GM21390 (cell line): ENCODE measurements at regions not wholly inside any gene's neighbourhood (a gene's known extent, or its start where the extent isn't known, plus 50 kb on each side); places are given as distances from the start of the nearest gene placed in this dataset.
A peak's percentile ranks its signal among the peaks of the same experiment; 100 is the strongest.
"Not testable (repeated sequence)": the region's sequence is repeated elsewhere in the genome, so short reads cannot be mapped to it uniquely, and the experiment has no call there.

ENCODE experiments used
- ATAC-seq: cut with Tn5 transposase; IDR thresholded peaks from one replicate; pipeline ENCODE4 v1.9.1; 2021; ENCODE audit not compliant: unreplicated experiment

DNA sequence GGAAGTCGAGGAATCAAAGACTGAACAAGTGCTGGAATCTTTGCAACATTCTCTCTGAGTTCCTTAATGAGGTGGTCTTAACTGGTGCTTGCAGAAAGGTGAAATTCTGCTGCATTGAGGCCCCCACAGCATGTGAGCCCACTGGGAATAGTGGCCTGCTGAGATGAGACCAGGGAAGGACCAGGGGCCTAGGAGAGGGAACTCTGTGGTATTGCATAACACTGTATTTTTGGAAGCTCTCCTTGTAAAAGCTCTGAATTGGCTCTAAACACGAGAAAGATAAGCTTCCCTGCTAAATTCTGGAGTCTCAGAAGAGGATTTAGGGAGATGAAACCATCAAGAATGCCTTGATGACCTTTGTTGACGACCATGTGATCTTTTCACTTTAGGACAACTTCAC, 100.4 kb upstream of the TSC22D1 start:
- no peak for ATAC-seq

DNA sequence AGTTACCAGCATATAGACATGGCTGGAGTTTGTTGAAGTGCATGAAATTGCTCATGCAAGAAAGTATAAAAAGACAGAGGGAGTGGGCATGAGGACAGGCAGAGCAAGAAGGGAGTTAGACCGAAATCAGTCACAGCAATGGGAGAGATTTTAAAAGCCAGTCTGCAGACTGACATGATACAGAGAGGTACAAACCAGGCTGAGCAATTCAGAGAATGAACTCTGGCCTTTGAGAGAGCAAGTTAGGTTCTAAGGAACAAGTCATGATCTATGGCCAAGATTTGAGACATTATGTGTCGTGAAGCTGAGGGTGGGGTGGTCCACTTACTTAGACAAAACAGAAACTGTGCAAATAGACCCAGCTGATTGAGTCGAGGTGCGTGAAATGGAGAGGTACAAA, 93.4 kb upstream of the TSC22D1 start:
- ATAC-seq, result no peak

DNA sequence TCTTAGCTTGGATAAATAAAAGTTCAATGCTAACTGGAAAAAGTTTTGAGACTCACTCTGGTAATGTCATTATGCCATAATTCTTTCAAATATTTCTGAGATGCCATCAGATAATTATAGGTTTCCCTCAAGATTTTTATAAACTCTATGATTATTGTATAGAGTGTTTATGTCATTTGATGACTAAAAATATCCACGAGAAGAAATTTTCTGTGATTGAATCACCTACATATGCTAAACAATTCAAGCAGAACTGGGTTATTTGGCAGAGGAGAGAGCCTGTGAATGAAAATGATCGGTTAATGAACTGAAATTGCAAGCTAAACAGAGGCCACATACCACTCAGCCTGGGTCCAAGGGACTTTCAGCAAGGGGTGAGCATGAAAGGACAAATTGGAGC, 92.6 kb upstream of the TSC22D1 start:
- ATAC-seq, result no peak

DNA sequence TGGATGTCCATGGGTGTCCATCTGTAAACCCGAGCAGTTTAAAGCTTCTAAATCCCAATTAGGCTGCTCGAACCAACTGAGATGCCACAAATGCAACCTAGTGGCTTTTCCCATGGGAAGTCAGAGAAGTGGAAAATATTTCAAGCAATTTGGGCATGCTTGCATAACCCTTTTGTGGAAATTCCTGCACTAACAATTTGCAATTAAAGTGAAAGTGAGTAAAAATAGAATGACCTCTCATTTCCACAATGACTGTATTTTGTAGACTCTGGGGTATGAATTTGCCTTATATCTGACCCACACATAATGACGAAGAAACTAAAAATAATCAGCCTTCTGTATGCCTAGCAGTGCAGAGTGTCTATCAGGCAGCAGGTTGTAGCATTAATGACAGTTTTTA, 91.8 kb upstream of the TSC22D1 start:
- peak; percentile 72 for ATAC-seq

DNA sequence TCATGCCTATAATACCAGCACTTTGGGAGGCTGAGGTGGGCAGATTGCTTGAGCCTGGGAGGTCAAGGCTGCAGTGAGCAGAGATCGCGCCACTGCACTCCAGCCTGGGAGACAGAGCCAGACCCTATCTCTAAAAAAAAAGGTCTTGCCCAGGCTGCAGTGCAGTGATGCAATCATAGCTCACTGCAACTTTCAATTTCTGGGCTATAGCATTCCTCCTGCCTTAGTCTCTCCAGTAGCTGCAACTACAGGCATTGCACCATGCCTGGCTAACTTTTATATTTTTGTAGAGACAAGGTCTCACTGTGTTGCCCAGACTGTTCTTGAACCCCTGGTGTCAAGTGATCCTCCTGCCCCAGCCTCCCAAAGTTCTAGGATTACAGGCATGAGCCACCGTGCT, 90.4 kb upstream of the TSC22D1 start:
- not testable (repeated sequence) for ATAC-seq

DNA sequence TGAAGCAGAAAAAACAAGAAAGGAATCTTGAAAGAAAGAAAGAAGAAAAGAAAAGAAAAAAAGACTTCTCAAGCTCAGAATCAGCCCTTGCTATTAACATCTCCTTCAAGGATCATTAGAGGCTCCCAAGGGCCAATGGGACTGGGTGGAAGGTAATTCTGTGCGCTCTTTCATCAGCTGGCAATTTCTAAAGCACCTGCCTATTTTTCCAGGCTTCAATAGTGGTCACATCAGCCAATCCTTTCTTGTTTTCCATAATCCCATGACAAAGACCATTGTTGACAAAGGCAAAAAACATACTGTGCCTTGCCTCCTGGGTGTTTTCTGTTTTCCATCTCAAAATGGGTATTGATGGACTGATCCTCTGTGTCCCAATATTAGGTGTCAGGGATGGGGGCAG, 88.2 kb upstream of the TSC22D1 start:
- no peak for ATAC-seq

DNA sequence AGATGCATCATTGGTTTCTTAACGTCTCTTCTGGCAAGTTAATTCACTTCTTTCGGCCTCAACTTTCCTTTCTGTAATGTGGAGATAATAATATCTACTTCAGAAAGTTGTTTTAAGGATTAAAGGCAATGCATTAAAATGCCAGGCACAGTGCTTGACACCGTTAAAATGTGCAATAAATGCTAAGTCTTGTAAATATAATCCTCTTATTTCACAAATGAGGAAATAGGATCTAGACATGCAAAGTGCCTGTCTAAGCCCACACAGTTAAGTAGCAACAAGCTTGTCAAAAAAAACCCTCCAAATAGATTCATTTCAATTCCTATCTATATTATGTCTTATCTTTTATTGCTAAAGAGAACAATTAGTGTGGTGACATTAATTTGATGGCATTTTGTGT, 86.4 kb upstream of the TSC22D1 start:
- ATAC-seq, result no peak

DNA sequence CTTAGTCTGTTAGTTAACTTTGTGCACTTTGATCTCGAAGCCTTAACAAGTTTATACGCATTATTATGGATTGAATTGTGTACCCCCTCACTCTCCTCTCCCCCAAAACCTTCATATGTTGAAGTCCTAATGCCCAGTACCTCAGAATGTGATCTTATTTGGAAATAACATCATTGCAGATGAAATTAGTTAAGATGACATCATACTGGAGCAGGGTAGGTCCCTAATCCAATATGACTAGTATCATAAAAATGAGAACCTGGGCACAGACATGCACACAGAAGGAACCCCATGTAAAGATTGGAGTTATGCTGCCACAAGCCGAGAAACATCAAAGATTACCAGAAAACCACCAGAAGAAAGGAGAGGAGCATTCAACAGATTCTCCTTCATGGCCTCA, 85.8 kb upstream of the TSC22D1 start:
- ATAC-seq, result no peak

DNA sequence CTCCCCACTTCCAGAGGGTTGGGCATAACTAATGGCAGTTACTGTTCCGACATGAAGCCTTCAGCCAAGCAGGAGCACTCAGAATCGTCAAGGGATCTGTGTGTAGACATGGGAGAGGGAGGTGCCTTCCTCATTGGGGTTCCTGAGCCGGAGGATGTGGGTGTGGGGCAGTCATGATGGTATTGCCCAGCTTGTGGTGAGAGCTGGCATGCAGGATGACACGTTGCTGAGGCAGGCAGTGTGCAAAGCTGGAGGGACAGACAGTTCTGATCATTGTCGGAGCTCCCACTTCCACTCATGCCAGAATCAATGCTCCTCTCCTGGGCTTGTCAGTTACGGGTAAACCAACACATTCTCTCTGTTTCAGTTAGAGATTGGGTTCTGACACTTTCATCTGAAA, 83.9 kb upstream of the TSC22D1 start:
- ATAC-seq, result no peak

DNA sequence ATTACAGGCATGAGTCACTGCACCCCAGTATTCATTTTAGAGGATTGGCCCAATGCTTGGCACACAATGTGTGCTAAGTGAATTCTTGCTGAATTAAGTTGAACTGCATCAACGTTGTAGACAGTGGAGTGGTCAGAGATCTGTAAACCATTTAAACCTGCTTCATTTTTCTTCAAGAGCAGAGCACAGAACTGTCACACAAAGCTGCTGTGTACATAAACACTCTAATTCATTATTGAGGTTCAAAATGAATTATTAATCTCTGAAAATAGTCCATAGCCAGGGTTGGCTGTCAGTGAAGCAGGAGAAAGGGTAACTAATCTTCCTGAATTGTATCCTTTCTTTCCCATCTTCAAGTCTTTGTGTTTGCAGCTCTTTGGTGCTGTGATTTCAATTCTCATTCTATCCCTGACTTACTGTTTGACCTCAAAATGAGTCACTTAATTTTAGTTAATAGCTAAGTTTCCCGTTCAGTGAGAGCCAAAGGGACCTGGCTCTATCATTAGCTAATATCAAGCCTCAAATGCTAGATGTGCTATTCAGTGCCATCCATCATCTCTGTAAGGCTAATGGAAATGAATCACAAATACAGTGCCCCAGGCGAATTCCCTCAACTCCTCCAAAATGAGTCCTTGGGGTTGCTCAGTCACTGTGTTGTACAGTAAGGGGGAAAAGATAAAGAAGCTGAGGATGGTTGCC, 77.0 kb upstream of the TSC22D1 start:
- no peak for ATAC-seq

DNA sequence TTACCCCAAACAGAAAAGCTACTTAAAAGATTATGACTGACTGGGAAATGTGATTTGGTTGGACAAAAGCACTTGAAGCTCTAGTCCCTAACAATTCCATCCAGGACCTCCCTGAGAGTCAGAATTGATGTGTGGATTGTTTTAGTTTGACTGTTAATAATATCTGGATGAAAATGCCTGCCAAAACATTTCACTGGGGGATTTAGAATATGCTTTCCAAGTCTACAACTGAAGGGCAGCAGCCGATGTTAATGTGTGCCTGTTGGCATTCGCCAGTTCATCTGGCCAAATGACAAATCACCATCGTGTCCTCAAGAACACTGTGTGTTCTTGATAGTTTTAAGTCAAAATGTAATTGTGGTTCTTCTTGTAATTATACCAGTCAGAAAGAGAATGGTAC, 76.0 kb upstream of the TSC22D1 start:
- ATAC-seq, result no peak

DNA sequence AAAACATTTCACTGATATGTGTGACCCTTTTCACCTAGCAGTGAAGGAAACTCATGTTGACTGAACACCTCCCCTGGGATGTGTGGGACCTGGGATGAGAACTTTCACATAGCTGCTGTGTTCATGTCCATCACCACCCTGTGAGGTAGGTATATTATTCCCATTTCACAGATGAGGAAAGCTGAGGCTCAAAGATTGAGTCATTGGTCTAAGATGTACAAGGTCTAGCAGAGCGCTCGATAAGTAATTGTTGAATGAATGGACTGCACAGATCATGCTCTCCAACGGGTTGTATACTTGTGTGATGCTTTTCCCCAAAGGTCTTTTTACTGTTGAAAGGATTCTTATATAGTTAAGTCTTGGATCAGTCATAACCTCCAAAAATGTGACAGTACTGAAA, 75.6 kb upstream of the TSC22D1 start:
- no peak for ATAC-seq

DNA sequence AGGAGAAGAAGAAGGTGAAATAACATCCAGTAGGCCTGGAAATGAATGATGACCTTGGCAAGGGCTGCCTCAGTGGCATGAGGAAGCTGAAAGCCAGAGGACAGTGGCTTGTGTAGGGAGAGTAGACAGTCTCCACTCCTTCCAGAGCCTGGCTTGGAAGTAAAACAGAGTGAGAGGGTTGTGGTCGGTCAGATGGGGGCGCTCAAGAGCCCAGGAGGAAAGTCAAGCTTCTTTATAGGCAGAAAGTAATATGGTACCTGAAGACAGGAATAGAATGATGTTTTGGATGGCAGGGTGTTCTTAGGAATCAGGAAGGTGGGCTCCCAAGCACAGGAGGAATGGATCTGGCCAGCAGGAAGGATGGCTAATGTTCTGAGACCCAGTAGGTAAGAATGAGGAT, 75.1 kb upstream of the TSC22D1 start:
- no peak for ATAC-seq

DNA sequence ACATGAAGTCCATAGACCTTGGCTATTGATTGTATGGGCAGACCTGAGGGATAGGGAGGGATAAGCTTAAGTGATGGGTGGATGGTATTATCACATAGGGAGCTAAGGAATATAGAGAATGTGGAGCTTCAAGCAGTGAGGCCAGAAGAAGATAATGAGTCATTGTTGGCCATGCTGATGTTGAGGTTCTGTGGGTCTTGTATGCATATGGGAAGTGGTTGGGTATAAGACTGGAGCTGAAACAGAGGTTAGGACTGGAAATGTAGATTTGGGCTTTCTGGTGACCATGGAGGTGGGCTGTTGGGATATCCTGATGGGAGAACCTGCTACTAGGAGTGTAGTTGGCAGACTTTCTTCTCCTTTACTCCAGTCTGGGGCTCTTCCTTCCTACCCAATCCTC, 73.7 kb upstream of the TSC22D1 start:
- ATAC-seq, result no peak

DNA sequence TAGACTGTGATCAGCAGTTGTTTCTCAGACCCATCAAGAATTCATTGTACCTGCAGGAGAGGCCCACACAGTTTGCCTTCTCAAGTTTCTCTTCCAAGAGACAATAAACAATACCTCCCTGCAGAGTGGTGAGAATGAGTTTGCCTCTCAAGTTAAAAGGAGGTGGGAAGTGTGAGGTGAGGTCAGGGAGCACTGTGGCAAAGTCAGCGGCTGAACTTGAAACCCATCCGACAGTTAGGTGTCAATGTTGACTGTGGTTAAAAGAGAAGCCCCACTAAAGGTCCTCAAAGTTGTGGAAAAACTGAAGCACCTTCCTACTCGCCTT, 72.9 kb upstream of the TSC22D1 start:
- no peak for ATAC-seq

DNA sequence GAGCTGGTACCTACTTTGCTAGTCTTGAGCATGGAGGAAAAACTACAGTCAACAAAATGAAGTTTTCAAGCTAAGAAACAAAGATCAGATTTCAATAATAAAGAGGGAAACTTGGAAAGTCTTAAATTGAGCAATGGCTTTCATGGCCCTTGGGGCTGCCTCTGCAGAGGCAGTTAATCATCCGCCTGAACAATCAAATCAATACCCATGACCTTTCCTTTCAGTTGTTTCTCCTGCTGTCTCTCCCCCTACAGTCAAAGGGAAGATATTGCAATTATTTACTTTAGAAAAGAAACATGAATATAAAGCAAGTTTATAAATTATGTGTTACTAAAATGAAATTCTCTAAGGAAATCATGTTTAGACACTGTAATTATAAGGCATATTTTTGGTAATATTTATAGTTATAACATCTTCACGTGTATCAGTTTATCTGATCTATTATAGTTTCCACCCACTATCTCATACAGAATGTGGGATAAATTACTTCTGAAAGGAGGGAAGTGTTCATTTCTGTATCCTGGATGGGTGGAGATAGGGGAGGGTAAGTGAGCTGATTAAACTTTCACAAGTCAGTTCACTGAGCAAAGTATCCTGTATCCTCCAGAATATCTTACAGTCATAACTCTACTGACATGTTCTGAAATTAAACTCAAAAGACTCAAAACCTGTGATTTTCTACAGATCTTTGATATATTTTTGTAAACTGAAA, 72.4 kb upstream of the TSC22D1 start:
- no peak for ATAC-seq

DNA sequence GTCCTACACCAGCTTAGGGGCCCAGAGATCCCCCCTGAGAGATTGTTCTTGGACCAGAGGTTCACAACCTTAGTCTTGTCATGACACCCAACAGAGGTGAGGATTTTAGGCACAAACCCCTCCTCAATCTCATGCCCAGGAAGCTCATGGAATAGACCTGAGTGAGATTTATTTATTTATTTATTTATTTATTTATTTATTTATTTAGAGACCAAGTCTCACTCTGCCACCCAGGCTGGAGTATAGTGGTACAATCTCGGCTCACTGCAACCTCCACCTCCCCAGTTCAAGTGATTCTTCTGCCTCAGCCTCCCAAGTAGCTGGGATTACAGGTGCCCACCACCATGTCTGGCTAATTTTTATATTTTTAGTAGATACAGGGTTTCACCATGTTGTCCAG, 71.4 kb upstream of the TSC22D1 start:
- not testable (repeated sequence) for ATAC-seq

DNA sequence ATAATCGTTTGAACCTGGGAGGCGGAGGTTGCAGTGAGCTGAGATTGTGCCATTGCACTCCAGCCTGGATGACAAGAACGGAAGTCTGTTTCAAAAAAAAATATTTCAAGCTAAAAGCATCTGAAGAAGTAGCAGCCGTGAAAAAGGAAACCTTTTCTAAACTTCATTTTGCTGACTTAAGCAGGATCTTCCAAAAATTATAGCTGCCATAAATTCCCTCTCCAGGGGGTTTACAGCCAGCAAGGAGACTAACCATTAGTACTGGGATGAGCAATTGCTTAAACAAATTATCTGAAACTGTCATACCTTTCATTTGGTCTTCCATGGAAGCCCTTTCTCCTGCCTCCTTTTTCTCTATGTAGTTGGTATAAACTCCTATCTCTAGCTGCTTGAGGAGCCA, 69.9 kb upstream of the TSC22D1 start:
- ATAC-seq, result no peak

DNA sequence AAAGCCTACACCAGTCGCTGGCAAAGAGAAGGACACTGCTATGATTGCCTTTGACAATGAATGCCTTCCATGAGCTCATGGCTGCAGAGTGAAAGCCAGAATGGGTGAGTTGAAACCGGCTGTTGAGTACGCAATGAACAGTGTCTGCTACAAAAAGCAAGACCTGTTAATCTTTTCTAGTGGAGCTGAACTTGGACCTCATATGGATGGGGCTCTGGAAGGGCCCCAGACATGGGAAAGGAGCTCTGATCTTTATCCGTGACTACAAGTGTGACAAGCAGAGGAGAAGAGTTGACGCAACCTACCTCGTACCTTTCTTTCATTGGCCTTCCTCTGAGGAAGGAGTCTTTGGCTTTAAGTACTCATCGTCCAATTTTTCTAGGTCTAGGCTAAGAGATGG, 67.1 kb upstream of the TSC22D1 start:
- no peak for ATAC-seq

DNA sequence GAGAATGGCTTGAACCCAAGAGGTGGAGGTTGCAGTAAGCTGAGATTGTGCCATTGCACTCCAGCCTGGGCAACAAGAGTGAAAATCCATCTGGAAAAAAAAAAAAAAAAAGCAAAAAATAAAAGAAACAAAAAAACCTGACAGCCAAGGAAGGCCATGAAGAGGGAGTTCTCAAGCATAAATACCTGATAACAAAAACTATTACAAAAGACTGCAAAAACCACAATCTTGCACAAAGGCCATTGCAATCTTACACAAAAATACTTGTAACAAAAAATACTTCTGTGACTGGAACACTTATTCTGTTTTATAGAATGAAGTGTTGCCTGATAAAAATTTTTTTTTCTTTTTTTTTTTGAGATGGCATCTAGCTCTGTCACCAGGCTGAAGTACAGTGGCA, 61.5 kb upstream of the TSC22D1 start:
- no peak for ATAC-seq

DNA sequence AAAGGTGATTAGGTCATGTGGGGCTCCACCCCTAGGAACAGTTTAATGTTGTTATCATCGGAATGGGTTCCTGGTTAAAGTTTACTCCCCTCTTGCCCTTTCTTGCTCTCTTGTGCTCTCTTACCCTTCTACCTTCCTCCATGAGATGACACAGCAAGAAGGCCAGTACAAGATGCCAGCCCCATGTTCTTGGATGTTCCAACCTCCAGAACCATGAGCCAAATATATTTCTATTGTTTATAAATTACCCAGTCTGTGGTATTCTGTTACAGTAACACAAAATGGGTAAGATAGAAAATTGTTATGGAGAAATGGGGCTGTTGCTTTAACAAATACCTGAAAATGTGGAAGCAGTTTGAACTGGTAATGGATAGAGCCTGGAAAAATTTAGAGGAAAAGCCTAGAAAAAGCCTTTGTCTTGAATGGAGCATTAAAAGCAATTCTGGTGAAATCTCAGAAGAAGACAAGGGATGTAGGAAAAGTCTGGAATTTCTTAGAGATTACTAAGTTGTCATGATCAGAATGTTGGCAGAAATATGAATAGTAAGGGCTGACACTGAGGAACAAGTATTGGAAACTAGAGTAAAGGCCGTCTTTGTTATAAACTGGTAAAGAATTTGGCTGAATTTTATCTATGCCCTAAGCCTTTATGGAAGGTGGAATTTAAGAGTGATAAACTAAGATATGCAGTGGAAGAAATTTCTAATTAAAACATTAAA, 53.5 kb upstream of the TSC22D1 start:
- no peak for ATAC-seq

DNA sequence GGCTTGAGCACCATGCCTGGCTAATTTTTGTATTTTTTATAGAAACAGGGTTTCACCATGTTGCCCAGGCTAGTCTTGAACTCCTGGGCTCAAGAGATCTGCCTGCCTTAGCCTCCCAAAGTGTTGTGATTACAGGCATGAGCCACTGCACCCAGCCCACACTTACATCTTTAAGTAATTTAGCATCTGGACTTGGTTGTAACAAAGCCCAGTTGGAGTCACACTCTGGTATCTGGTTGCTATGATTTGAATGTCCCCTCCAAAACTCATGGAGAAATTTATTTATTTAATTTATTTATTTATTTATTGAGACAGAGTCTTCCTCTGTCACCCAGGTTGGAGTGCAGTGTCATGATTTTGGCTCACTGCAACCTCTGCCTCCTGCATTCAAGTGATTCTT, 52.7 kb upstream of the TSC22D1 start:
- not testable (repeated sequence) for ATAC-seq
